DOHH2 (cell line): ENCODE measurements at regions not wholly inside any gene's neighbourhood (a gene's known extent, or its start where the extent isn't known, plus 50 kb on each side); places are given as distances from the start of the nearest gene placed in this dataset.

ENCODE experiments used
- H3F3A ChIP-seq: fragments of 200-600 bp; sonication (generic), shearing (Covaris generic); 2 replicates; pipeline ENCODE4 v1.6.0; 2016; ENCODE audit warnings: antibody characterized with exemption, mild to moderate bottlenecking; ENCODE audit not compliant: control insufficient read depth, insufficient read depth
- H3K27ac ChIP-seq: fragments of 200-600 bp; sonication (generic); 2 replicates; pipeline ENCODE4 v1.5.1; 2014; ENCODE audit warnings: low read depth, mild to moderate bottlenecking, low read length, moderate library complexity
- H3K27me3 ChIP-seq: fragments of 200-600 bp; sonication (generic); 2 replicates; pipeline ENCODE4 v1.6.1; 2014; ENCODE audit warnings: mild to moderate bottlenecking, low read length, mixed read lengths; ENCODE audit not compliant: control insufficient read depth
- H3K36me3 ChIP-seq: fragments of 200-600 bp; sonication (generic); 2 replicates; pipeline ENCODE4 v1.6.1; 2014; ENCODE audit warnings: mild to moderate bottlenecking, low read length, moderate library complexity, mixed read lengths; ENCODE audit not compliant: control insufficient read depth
- H3K4me1 ChIP-seq: fragments of 200-600 bp; sonication (generic); 2 replicates; pipeline ENCODE4 v1.6.1; 2014; ENCODE audit warnings: mild to moderate bottlenecking, low read length, mixed read lengths; ENCODE audit not compliant: control insufficient read depth
- H3K4me2 ChIP-seq: fragments of 200-600 bp; sonication (generic); 2 replicates; pipeline ENCODE4 v1.6.0; 2014; ENCODE audit warnings: mild to moderate bottlenecking, low read length, moderate library complexity
- H3K4me3 ChIP-seq: fragments of 200-600 bp; sonication (generic); 2 replicates; pipeline ENCODE4 v1.5.1; 2014; ENCODE audit warnings: mild to moderate bottlenecking, low read length, mixed read lengths
- H3K79me2 ChIP-seq: fragments of 200-600 bp; sonication (generic); 2 replicates; pipeline ENCODE4 v1.6.1; 2014; ENCODE audit warnings: mild to moderate bottlenecking, low read length, mixed read lengths; ENCODE audit not compliant: control insufficient read depth
- H3K9me2 ChIP-seq: fragments of 200-600 bp; sonication (generic); replicated peaks from 2 replicates; pipeline ENCODE4 v1.6.1; 2014; ENCODE audit warnings: mild to moderate bottlenecking, low read length, mixed read lengths; ENCODE audit not compliant: control insufficient read depth
- H3K9me3 ChIP-seq: fragments of 200-600 bp; sonication (generic); 2 replicates; pipeline ENCODE4 v1.6.1; 2014; ENCODE audit warnings: antibody characterized with exemption, low read length, mixed read lengths; ENCODE audit not compliant: control insufficient read depth, insufficient read depth
- H4K20me1 ChIP-seq: fragments of 200-600 bp; sonication (generic); 2 replicates; pipeline ENCODE4 v1.6.0; 2014; ENCODE audit warnings: low read depth, mild to moderate bottlenecking, antibody characterized with exemption, low read length, moderate library complexity; ENCODE audit not compliant: control insufficient read depth, insufficient read depth
- EZH2phosphoT487 ChIP-seq: fragments of 200-600 bp; sonication (generic); IDR thresholded peaks from 2 replicates; pipeline ENCODE4 v1.6.1; 2017; ENCODE audit warnings: borderline replicate concordance, mild to moderate bottlenecking, antibody characterized with exemption, low read length, moderate library complexity, mixed read lengths
- TF ChIP-seq, protein P1 (sequence below): fragments of 200-600 bp; sonication (generic); IDR thresholded peaks from one replicate; pipeline ENCODE4 v1.5.1; 2014; ENCODE audit warnings: antibody characterized with exemption, mild to moderate bottlenecking, low read depth, low read length; ENCODE audit not compliant: poor library complexity, severe bottlenecking

DNA sequence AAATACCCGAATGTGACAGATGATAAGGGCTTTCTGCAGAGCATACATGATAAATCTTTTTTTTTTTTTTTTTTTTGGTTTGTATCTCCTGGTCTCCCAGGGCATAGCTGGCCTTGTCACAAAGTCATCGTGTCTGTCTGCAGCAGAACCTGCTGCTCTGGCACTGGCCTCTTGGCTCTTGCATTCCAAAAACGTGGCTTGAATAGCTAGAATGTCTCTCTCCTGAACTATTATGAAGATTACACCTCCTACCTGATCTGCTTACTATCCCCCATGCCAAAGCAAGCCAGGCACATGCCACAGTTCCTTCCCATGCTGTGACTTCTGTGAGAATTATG, 50.4 kb upstream of the SCRG1 start:
- H3F3A ChIP-seq, result no peaks in the 10 kb centered on the region
- H3K79me2 ChIP-seq, result no peaks in the 10 kb centered on the region
- no peaks in the 10 kb centered on the region for H3K27me3 ChIP-seq
- peaks cover 43% of the 10 kb centered on the region for H3K4me1 ChIP-seq
- no peak overlapping the region for H3K4me2 ChIP-seq
- H3K27ac ChIP-seq, result no peak overlapping the region
- no peaks in the 10 kb centered on the region for H3K9me3 ChIP-seq
- no peaks in the 10 kb centered on the region for H4K20me1 ChIP-seq
- no peaks in the 10 kb centered on the region for H3K36me3 ChIP-seq
- TF ChIP-seq, protein P1, sequence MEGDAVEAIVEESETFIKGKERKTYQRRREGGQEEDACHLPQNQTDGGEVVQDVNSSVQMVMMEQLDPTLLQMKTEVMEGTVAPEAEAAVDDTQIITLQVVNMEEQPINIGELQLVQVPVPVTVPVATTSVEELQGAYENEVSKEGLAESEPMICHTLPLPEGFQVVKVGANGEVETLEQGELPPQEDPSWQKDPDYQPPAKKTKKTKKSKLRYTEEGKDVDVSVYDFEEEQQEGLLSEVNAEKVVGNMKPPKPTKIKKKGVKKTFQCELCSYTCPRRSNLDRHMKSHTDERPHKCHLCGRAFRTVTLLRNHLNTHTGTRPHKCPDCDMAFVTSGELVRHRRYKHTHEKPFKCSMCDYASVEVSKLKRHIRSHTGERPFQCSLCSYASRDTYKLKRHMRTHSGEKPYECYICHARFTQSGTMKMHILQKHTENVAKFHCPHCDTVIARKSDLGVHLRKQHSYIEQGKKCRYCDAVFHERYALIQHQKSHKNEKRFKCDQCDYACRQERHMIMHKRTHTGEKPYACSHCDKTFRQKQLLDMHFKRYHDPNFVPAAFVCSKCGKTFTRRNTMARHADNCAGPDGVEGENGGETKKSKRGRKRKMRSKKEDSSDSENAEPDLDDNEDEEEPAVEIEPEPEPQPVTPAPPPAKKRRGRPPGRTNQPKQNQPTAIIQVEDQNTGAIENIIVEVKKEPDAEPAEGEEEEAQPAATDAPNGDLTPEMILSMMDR, result no peak
- no peak for TF ChIP-seq EZH2phosphoT487
- no peak overlapping the region for H3K4me3 ChIP-seq
- H3K9me2 ChIP-seq, result no peaks in the 10 kb centered on the region; the same call in 1 of the 2 replicates

DNA sequence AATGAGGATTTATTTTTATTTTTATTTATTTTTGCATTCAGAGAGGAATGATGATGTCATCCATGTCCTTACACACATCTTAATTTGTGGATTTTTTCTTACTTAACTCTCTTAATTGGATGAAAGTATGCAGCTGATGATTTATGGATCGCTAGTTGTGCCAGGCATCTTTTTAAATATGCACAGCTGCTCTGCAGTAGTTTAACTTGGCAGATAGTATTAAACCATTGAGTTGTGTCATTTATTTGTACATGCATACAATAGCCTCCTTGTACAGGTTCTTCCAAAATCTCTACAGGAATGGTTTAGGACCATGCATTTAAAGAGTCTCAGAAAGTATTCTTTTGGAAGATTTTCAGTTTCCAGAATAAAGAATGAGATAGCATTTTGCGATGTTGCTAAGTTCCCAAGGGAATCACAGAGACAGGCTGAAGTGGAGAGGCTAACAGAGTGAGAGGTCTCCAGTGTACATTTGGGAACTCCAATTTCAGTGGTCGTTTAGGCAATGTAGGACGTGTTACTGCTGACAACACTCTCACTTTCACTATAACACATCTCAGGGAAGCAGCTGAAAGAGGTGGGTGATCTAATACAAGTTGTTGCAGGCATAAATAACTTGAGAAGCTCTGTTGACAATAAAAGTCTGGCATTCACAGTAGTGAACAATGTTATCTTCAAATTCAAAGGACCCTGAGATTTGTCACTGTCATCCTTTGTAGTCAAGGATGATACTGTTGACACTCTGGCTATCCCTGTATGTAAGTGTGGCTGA, 49.9 kb upstream of the SCRG1 start:
- no peaks in the 10 kb centered on the region for H3K79me2 ChIP-seq
- peak overlapping the region; percentile 34 for H3K4me2 ChIP-seq
- no peaks in the 10 kb centered on the region for H3K9me3 ChIP-seq
- peaks cover 43% of the 10 kb centered on the region for H3K4me1 ChIP-seq
- no peak overlapping the region for H3K27ac ChIP-seq
- H4K20me1 ChIP-seq, result no peaks in the 10 kb centered on the region
- TF ChIP-seq, protein P1, result no peak
- TF ChIP-seq EZH2phosphoT487, result no peak
- no peaks in the 10 kb centered on the region; the same call in 1 of the 2 replicates for H3K9me2 ChIP-seq
- no peaks in the 10 kb centered on the region for H3K36me3 ChIP-seq
- no peaks in the 10 kb centered on the region for H3K27me3 ChIP-seq
- H3K4me3 ChIP-seq, result 0 out of 2 replicates have a peak overlapping the region, but pooled peaks have one; percentile 7
- H3F3A ChIP-seq, result no peaks in the 10 kb centered on the region
